AG09309 (cell line): ENCODE measurements at regions not wholly inside any gene's neighbourhood (a gene's known extent, or its start where the extent isn't known, plus 50 kb on each side); places are given as distances from the start of the nearest gene placed in this dataset.

Source experiments
- DNase-seq: peaks from one replicate; pipeline ENCODE4 v3.0.0-alpha.2; 2010; ENCODE audit warnings: low read depth
- H3K4me3 ChIP-seq: 2 replicates; pipeline ENCODE4 v1.5.1; 2011; ENCODE audit warnings: mild to moderate bottlenecking, low read depth, low read length, moderate library complexity; ENCODE audit not compliant: control insufficient read depth
- CTCF ChIP-seq: IDR thresholded peaks from 2 replicates; pipeline ENCODE4 v1.5.1; 2011; ENCODE audit warnings: mild to moderate bottlenecking, low read depth, low read length, inconsistent platforms; ENCODE audit not compliant: insufficient read depth, control insufficient read depth; ENCODE audit errors: missing control alignments

GRCh38 chr9:134226221-134226930 is 62.0 kb upstream of the RNU6ATAC start:
- no peak for TF ChIP-seq CTCF
- H3K4me3 ChIP-seq: no peak overlapping the region
- DNase-seq: peak; percentile 42

- DNase-seq: no peak
- no peak for TF ChIP-seq CTCF
- H3K4me3 ChIP-seq: no peak overlapping the region
Measured at GRCh38 chr9:134227451-134228411, 63.4 kb upstream of the RNU6ATAC start.

DNA sequence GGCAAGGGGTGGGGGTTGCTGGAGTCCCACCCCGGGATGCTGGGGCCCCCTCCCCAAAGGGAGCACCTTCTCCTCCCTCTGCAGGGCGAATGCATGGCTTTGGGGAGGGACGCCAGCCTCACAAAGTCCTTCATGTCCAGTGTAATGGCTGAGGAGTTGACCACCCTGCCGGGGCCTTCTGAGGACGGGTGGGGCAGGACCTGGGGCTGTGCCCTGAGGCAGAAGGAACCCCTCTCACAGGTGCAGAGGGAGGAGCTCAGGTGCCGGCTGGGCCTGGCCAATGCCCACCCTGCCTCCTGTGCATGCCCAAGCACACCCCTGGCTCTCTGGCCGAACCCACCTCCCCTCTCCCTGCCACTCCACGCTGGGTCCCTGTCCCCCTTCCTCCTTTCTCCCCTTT is 64.3 kb upstream of the RNU6ATAC start:
- TF ChIP-seq CTCF: no peak
- no peak overlapping the region for H3K4me3 ChIP-seq
- DNase-seq: no peak

- no peak for DNase-seq
- no peak for TF ChIP-seq CTCF
- H3K4me3 ChIP-seq: no peak overlapping the region
Measured at GRCh38 chr9:134229466-134230091, 65.2 kb upstream of the RNU6ATAC start.

GRCh38 chr9:134230092-134230941 is 66.0 kb upstream of the RNU6ATAC start:
- TF ChIP-seq CTCF: no peak
- no peak for DNase-seq
- H3K4me3 ChIP-seq: no peak overlapping the region

DNA sequence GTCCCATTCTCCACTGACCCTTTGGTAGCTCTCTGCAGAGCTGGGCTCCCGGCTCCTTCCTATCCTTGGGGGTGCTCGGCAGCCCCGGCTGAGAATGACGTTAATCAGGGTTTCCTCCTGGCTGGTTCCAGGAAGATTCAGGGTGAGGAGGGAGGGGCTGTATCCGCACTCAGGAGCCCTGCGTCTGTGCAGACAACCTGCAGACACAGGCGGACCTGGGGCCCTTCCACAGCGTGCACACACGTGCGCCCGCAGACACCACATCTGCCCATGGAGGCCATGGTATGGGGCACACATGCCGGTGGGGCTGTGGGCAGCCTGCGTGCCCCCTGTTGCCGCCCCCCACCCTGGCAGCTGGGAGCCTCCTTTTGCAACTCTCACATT is 66.6 kb upstream of the RNU6ATAC start:
- H3K4me3 ChIP-seq: no peak overlapping the region
- DNase-seq: no peak
- TF ChIP-seq CTCF: no peak
